Panc1 (cell line): ENCODE measurements at regions not wholly inside any gene's neighbourhood (a gene's known extent, or its start where the extent isn't known, plus 50 kb on each side); places are given as distances from the start of the nearest gene placed in this dataset.

ENCODE experiments used
- ATAC-seq: fragments of 200-7000 bp; cut with Tn5 transposase; 2 replicates; pipeline ENCODE4 v1.9.1; 2020; ENCODE audit warnings: mild to moderate bottlenecking, moderate library complexity
- BruUV-seq: library from RNA; stranded (reverse); fragments of 400-500 nt; replicated peaks from 2 replicates; lab custom pipeline; 2021; lab: Mats Ljungman, UMichigan
- CTCF ChIA-PET: fragments of 300-600 bp; sonication (Branson Sonifier 250); formaldehyde crosslinking; loops from one replicate; lab custom pipeline; 2022; ENCODE audit warnings: antibody characterized with exemption; lab: Charles Lee
- POLR2A ChIA-PET: fragments of 300-600 bp; sonication (Branson Sonifier 250); formaldehyde crosslinking; loops from one replicate; lab custom pipeline; 2022; ENCODE audit warnings: antibody characterized with exemption; lab: Charles Lee
- DNase-seq: peaks from one replicate; pipeline ENCODE4 v3.0.0-alpha.2; 2010; ENCODE audit warnings: low read depth, low spot score
- H3K27ac ChIP-seq: 2 replicates; pipeline ENCODE4 v1.5.1; 2011; ENCODE audit warnings: mild to moderate bottlenecking, low read length, inconsistent platforms
- H3K27me3 ChIP-seq: fragments of 200-500 bp; sonication (Bioruptor generic); 2 replicates; pipeline ENCODE4 v1.6.0; 2014; ENCODE audit warnings: low read length, inconsistent platforms; ENCODE audit not compliant: control insufficient read depth, insufficient read depth
- H3K36me3 ChIP-seq: fragments of 200-500 bp; sonication (Bioruptor generic); 2 replicates; pipeline ENCODE4 v1.5.1; 2014; ENCODE audit warnings: inconsistent platforms, mild to moderate bottlenecking, low read length, moderate library complexity; ENCODE audit not compliant: control insufficient read depth, insufficient read depth
- H3K4me1 ChIP-seq: 2 replicates; pipeline ENCODE4 v1.5.1; 2011; ENCODE audit warnings: inconsistent platforms, mild to moderate bottlenecking, low read length, moderate library complexity; ENCODE audit not compliant: control insufficient read depth, insufficient read depth
- H3K4me3 ChIP-seq, 2 experiments: 2 replicates each; pipeline ENCODE4 v1.5.1; 2011 to 2012; ENCODE audit warnings: low read depth in 2 of 2, low read length in 2 of 2, mild to moderate bottlenecking in 2 of 2, inconsistent platforms in 1 of 2, moderate library complexity in 1 of 2
- H3K9me3 ChIP-seq: fragments of 200-500 bp; sonication (Bioruptor generic); 2 replicates; pipeline ENCODE4 v1.5.1; 2014; ENCODE audit warnings: low read depth, mild to moderate bottlenecking, inconsistent platforms, low read length, moderate library complexity; ENCODE audit not compliant: control insufficient read depth, insufficient read depth
- CTCF ChIP-seq: fragments of 450-650 bp; IDR thresholded peaks from 2 replicates; pipeline ENCODE4 v1.5.1; 2017; ENCODE audit warnings: mild to moderate bottlenecking
- POLR2AphosphoS5 ChIP-seq: IDR thresholded peaks from 2 replicates; pipeline ENCODE4 v1.6.1; 2012; ENCODE audit warnings: mild to moderate bottlenecking, low read depth, low read length, moderate library complexity
- REST ChIP-seq, 2 experiments: IDR thresholded peaks; 2 replicates each; pipeline ENCODE4 v1.6.1; 2011 to 2012; ENCODE audit warnings: low read depth in 2 of 2, control low read depth in 1 of 2, low read length in 1 of 2, mild to moderate bottlenecking in 1 of 2, moderate library complexity in 1 of 2; ENCODE audit not compliant: insufficient read depth in 1 of 2
- SIN3A ChIP-seq: IDR thresholded peaks from 2 replicates; pipeline ENCODE4 v1.6.1; 2012; ENCODE audit warnings: low read depth, mild to moderate bottlenecking, low read length, moderate library complexity, borderline replicate concordance; ENCODE audit not compliant: insufficient read depth
- TCF7L2 ChIP-seq: IDR thresholded peaks from 2 replicates; pipeline ENCODE4 v1.6.1; 2011; ENCODE audit warnings: mild to moderate bottlenecking, low read depth, low read length, inconsistent platforms
- in situ Hi-C: cut with HindIII; loops from 2 replicates; pipeline ENCODE4 v1.10.0; 2016; ENCODE audit warnings: low sequenced_read_pairs, low pct_unique_long_range_greater_than_20kb
- intact Hi-C: fragments of 100-400 bp; cut with micrococcal nuclease; formaldehyde crosslinking; loops from one replicate; pipeline ENCODE4 v1.10.0; 2022; ENCODE audit not compliant: unreplicated experiment

GRCh38 chr4:36692586-36692985, 411.2 kb downstream of the DTHD1 start:
- in situ Hi-C loops, result no loop called here
- ChIA-PET POLR2A (no interaction called here), CTCF (no interaction called here)
- H3K9me3 ChIP-seq, result no peaks in the 10 kb centered on the region
- no peak overlapping the region for H3K4me3 ChIP-seq
- no peaks in the 10 kb centered on the region for H3K36me3 ChIP-seq
- TF ChIP-seq POLR2AphosphoS5 (no peak), REST (IDR thresholded peaks at IDR 0.05; ENCODE audit: insufficient read depth in 1 of 2, low read depth in 2 of 2, low read length in 1 of 2) (no peak), SIN3A (no peak), CTCF (no peak), TCF7L2 (no peak)
- no peaks in the 10 kb centered on the region for H3K27me3 ChIP-seq
- intact Hi-C loops, result no loop called here
- no peak overlapping the region for H3K27ac ChIP-seq
- DNase-seq (no peak), ATAC-seq (no peak)
- no peaks in the 10 kb centered on the region for H3K4me1 ChIP-seq
- BruUV-seq, result no TSS peak

GRCh38 chr4:36702245-36702644, 420.8 kb downstream of the DTHD1 start:
- H3K27me3 ChIP-seq, result no peaks in the 10 kb centered on the region
- CTCF ChIA-PET, result no interaction called here
- no peak for TF ChIP-seq SIN3A
- BruUV-seq, result no TSS peak
- no peaks in the 10 kb centered on the region for H3K9me3 ChIP-seq
- DNase-seq (no peak), ATAC-seq (no peak)
- no peaks in the 10 kb centered on the region for H3K4me1 ChIP-seq
- intact Hi-C loops, result no loop called here
- in situ Hi-C loops, result no loop called here
- no peak overlapping the region for H3K27ac ChIP-seq
- H3K36me3 ChIP-seq, result no peaks in the 10 kb centered on the region
- H3K4me3 ChIP-seq, result no peak overlapping the region
- POLR2A ChIA-PET, result no interaction called here

GRCh38 chr4:36704289-36704688, 422.9 kb downstream of the DTHD1 start:
- intact Hi-C loops (no loop called here), in situ Hi-C loops (no loop called here)
- CTCF ChIA-PET, result no interaction called here

More at GRCh38 chr4:36704289-36704688, 422.9 kb downstream of the DTHD1 start:
- BruUV-seq, result no TSS peak
- Histone ChIP-seq H3K9me3 (no peaks in the 10 kb centered on the region), H3K27ac (no peak overlapping the region), H3K27me3 (no peaks in the 10 kb centered on the region), H3K36me3 (no peaks in the 10 kb centered on the region), H3K4me3 (no peak overlapping the region), H3K4me1 (no peaks in the 10 kb centered on the region)
- DNase-seq (no peak), ATAC-seq (no peak)
- TF ChIP-seq SIN3A, result no peak
- TF ChIP-seq REST (IDR thresholded peaks at IDR 0.05; ENCODE audit: insufficient read depth in 1 of 2, low read depth in 2 of 2, low read length in 1 of 2), result no peak
- no peak for TF ChIP-seq TCF7L2
- TF ChIP-seq CTCF, result no peak
- POLR2A ChIA-PET, result no interaction called here
